LoVo (cell line): ENCODE measurements at regions not wholly inside any gene's neighbourhood (a gene's known extent, or its start where the extent isn't known, plus 50 kb on each side); places are given as distances from the start of the nearest gene placed in this dataset.

Experiments
- DNase-seq: peaks from one replicate; pipeline ENCODE4 v3.0.0-alpha.2; 2016; ENCODE audit warnings: low spot score

- no peak for DNase-seq
Observed at GRCh38 chr11:10619131-10619680, 50.7 kb upstream of the LYVE1 start.

- DNase-seq: no peak
Observed at GRCh38 chr11:10618490-10618889, 50.0 kb upstream of the LYVE1 start.
